Heart right ventricle (tissue), 16 donors: ENCODE measurements at regions not wholly inside any gene's neighbourhood (a gene's known extent, or its start where the extent isn't known, plus 50 kb on each side); places are given as distances from the start of the nearest gene placed in this dataset.

Source experiments
- ATAC-seq, 8 donors: fragments of 200-7000 bp; cut with Tn5 transposase; one replicate each; pipeline ENCODE4 v1.9.1; 2020; ENCODE audit warnings: mild to moderate bottlenecking in 8 of 8, moderate library complexity in 8 of 8, moderate number of reproducible peaks in 1 of 8
- DNase-seq, 2 donors: peaks; one replicate each; pipeline ENCODE4 v3.0.0-alpha.2; 2020
- H3K27ac ChIP-seq, 10 donors: fragments of 200-600 bp; sonication (generic) in 2 of 10; one replicate each; pipeline versions ENCODE4 v1.5.0 to v1.8.0; 2020 to 2022; ENCODE audit warnings: mild to moderate bottlenecking in 3 of 10
- H3K27me3 ChIP-seq, 7 donors: fragments of 200-600 bp; one replicate each; pipeline ENCODE4 v1.8.0; 2021 to 2022; ENCODE audit warnings: mild to moderate bottlenecking in 2 of 7
- H3K36me3 ChIP-seq, 9 donors: fragments of 200-600 bp; sonication (generic) in 1 of 9; one replicate each; pipeline versions ENCODE4 v1.5.0 to v1.8.0; 2020 to 2022; ENCODE audit warnings: mild to moderate bottlenecking in 2 of 9
- H3K4me1 ChIP-seq, 9 donors: fragments of 200-600 bp; sonication (generic) in 1 of 9; one replicate each; pipeline versions ENCODE4 v1.5.0 to v1.8.0; 2020 to 2022; ENCODE audit warnings: mild to moderate bottlenecking in 4 of 9
- H3K4me3 ChIP-seq, 10 donors: fragments of 200-600 bp; sonication (generic) in 2 of 10; one replicate each; pipeline versions ENCODE4 v1.5.0 to v1.8.0; 2020 to 2022; ENCODE audit warnings: mild to moderate bottlenecking in 7 of 10, moderate library complexity in 2 of 10
- H3K9me3 ChIP-seq, 11 donors: fragments of 200-600 bp in 10 of 11; sonication (generic) in 2 of 11; one replicate each; pipeline versions ENCODE4 v1.5.0 to v1.8.0; 2013 to 2022; ENCODE audit warnings: mild to moderate bottlenecking in 2 of 11, control low read depth in 1 of 11, moderate library complexity in 1 of 11
- CTCF ChIP-seq, 9 donors: fragments of 200-600 bp; sonication (generic) in 2 of 9; IDR thresholded peaks; one replicate each; pipeline versions ENCODE4 v1.5.0 to v1.8.0; 2021 to 2022; ENCODE audit warnings: antibody characterized with exemption in 9 of 9, mild to moderate bottlenecking in 5 of 9, moderate library complexity in 1 of 9
- WGBS, 2 donors: extraction: QIAGEN DNeasy Blood & Tissue Kit; methylation state at CpG; one replicate each; pipeline ENCODE4 v1.1.7; 2013; ENCODE audit warnings: inconsistent platforms in 1 of 2; 5-methylcytosine and 5-hydroxymethylcytosine counted together
- intact Hi-C, 10 donors: fragments of 100-400 bp; cut with DNase I; formaldehyde crosslinking; loops; one replicate each; pipeline versions ENCODE4 v1.11.1 to v1.14.2; 2022
- donor health status: Arrhythmogenic right ventricular cardiomyopathy.
- donor health status: ischemic (EF 13 %, LVEDD 7.1; RV severe dilation, severe dysfunction).
- donor health status: healthy with polysubstance abuse.
- donor health status: DM: no; HTN: yes; CAD: no.
- donor health status: DM: no; HTN: no; CAD: no.
- donor health status: ischemic (EF 25% LVEDD 6.9; RV normal size, moderate dysfunction).
- donor health status: ischemic (EF 25% LVEDD 5.7; RV mildly dilated, moderate dysfunction).
- donor health status: healthy.
- donor health status: DM: yes; HTN: yes; CAD: no.
- donor health status: Ischemic cardiomyopathy.
- donor health status: ischemic (EF 35%, LVEDD 5.7; RV mildly dilated, moderate dysfunction).
- donor health status: nonischemic (EF 11% LVEDD 7.7; RV severe dilation, severe dysfunction).
- donor health status: DM: yes; HTN: yes; CAD: no.
- donor health status: PGD.
- donor health status: ischemic (EF 29% LVEDD 5.4; RV normal size, mild dysfunction).
- donor health status: nonischemic (EF 23%, LVEDD 6.1; RV moderate dilation, normal function).

- WGBS, 2 donors: 77 to 84% methylated on average over 2 of the region's 2 CpGs
- no peaks in the 10 kb centered on the region for H3K36me3 ChIP-seq
- H3K9me3 ChIP-seq: peaks cover 0 to 3% (median 0%) of the 10 kb centered on the region in 11 donors
- H3K4me3 ChIP-seq: no peak overlapping the region
- no peaks in the 10 kb centered on the region for H3K27me3 ChIP-seq
- DNase-seq (no peak), ATAC-seq (no peak)
- intact Hi-C loops: no loop called here
- no peak for TF ChIP-seq CTCF (IDR thresholded peaks at IDR 0.05)
- no peak overlapping the region for H3K27ac ChIP-seq
- H3K4me1 ChIP-seq: no peaks in the 10 kb centered on the region
These were observed 193.2 kb downstream of the TM2D1 start for GRCh38 chr1:61531716-61532115.

GRCh38 chr1:61523893-61524605 is 200.9 kb downstream of the TM2D1 start:
- Histone ChIP-seq H3K9me3 (no peaks in the 10 kb centered on the region), H3K36me3 (no peaks in the 10 kb centered on the region), H3K4me3 (no peak overlapping the region), H3K27ac (no peak overlapping the region), H3K4me1 (peaks cover 0 to 18% (median 7%) of the 10 kb centered on the region in 9 donors), H3K27me3 (no peaks in the 10 kb centered on the region)
- WGBS, 2 donors: 78 to 88% methylated on average over 1 of the region's 1 CpG
- intact Hi-C loops: no loop called here
- TF ChIP-seq CTCF (IDR thresholded peaks at IDR 0.05): no peak
- no peak for ATAC-seq
- DNase-seq: no peak

- Histone ChIP-seq H3K27ac (no peak overlapping the region), H3K9me3 (no peaks in the 10 kb centered on the region), H3K27me3 (no peaks in the 10 kb centered on the region), H3K36me3 (no peaks in the 10 kb centered on the region), H3K4me1 (peaks cover 0 to 18% (median 7%) of the 10 kb centered on the region in 9 donors), H3K4me3 (no peak overlapping the region)
- TF ChIP-seq CTCF (IDR thresholded peaks at IDR 0.05): no peak
- ATAC-seq (peak in 1 of 8 donors; percentile 46), DNase-seq (no peak)
- intact Hi-C loops: no loop called here
- WGBS, 2 donors: 84 to 88% methylated on average over 1 of the region's 1 CpG
These were observed 201.7 kb downstream of the TM2D1 start for GRCh38 chr1:61523229-61523628.

DNA sequence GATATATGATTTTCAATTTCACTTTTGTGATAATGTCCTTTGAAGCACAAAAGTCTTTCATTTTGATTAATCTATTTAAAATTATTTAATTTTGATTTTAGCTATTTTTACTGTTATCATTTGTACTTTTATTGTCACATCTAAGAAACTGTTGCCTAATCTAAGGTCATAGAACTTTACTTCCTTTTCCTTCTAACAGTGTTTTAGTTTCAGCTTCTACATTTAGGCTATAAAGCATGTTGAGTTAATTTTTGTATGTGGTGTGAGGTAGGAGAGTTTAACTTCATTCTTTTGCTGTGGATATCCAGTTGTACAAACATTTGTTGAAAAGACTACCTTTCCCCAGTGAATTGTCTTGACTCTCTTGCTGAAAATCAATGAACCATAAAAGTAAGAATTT is 204.5 kb downstream of the TM2D1 start:
- H3K4me1 ChIP-seq: peaks cover 0 to 18% (median 7%) of the 10 kb centered on the region in 9 donors
- H3K27me3 ChIP-seq: no peaks in the 10 kb centered on the region
- intact Hi-C loops: no loop called here
- H3K27ac ChIP-seq: no peak overlapping the region
- H3K9me3 ChIP-seq: no peaks in the 10 kb centered on the region
- DNase-seq (no peak), ATAC-seq (no peak)
- TF ChIP-seq CTCF (IDR thresholded peaks at IDR 0.05): no peak
- no peak overlapping the region for H3K4me3 ChIP-seq
- H3K36me3 ChIP-seq: no peaks in the 10 kb centered on the region
